GM23248 (cell line): ENCODE measurements at regions not wholly inside any gene's neighbourhood (a gene's known extent, or its start where the extent isn't known, plus 50 kb on each side); places are given as distances from the start of the nearest gene placed in this dataset.

Experiments
- DNase-seq: peaks from one replicate; pipeline ENCODE4 v3.0.0-alpha.2; 2015
- H2AFZ ChIP-seq: fragments of 200-600 bp; sonication (generic); 2 replicates; pipeline ENCODE4 v1.6.1; 2016; ENCODE audit warnings: antibody characterized with exemption
- H3F3A ChIP-seq: fragments of 200-600 bp; sonication (generic); 2 replicates; pipeline ENCODE4 v1.6.1; 2016; ENCODE audit warnings: mild to moderate bottlenecking, antibody characterized with exemption, mixed run types; ENCODE audit not compliant: insufficient read depth
- H3K27ac ChIP-seq: fragments of 200-600 bp; sonication (generic); 2 replicates; pipeline ENCODE4 v1.5.1; 2016; ENCODE audit warnings: mild to moderate bottlenecking
- H3K27me3 ChIP-seq: fragments of 200-600 bp; sonication (generic); replicated peaks from 2 replicates; pipeline ENCODE4 v1.6.1; 2016; ENCODE audit warnings: mild to moderate bottlenecking; ENCODE audit not compliant: insufficient read depth
- H3K36me3 ChIP-seq: fragments of 200-600 bp; sonication (generic); 2 replicates; pipeline ENCODE4 v1.6.1; 2016; ENCODE audit warnings: low read depth, mild to moderate bottlenecking
- H3K4me1 ChIP-seq: fragments of 200-600 bp; sonication (generic); 2 replicates; pipeline ENCODE4 v1.6.1; 2016; ENCODE audit warnings: mild to moderate bottlenecking; ENCODE audit not compliant: insufficient read depth
- H3K4me2 ChIP-seq: fragments of 200-600 bp; sonication (generic); one replicate; pipeline ENCODE4 v1.6.1; 2016; ENCODE audit warnings: mild to moderate bottlenecking; ENCODE audit not compliant: unreplicated experiment
- H3K4me3 ChIP-seq: fragments of 200-600 bp; sonication (generic); 2 replicates; pipeline ENCODE4 v1.5.1; 2016; ENCODE audit warnings: mild to moderate bottlenecking
- H3K79me2 ChIP-seq: fragments of 200-600 bp; sonication (generic); 2 replicates; pipeline ENCODE4 v1.6.1; 2016; ENCODE audit warnings: mild to moderate bottlenecking; ENCODE audit not compliant: insufficient read depth
- H3K9ac ChIP-seq: fragments of 200-600 bp; sonication (generic); 2 replicates; pipeline ENCODE4 v1.6.1; 2016; ENCODE audit warnings: mild to moderate bottlenecking
- H3K9me2 ChIP-seq: fragments of 200-600 bp; sonication (generic); 2 replicates; pipeline ENCODE4 v1.6.1; 2016; ENCODE audit warnings: mixed run types, mild to moderate bottlenecking, moderate library complexity; ENCODE audit not compliant: insufficient read depth
- H3K9me3 ChIP-seq: fragments of 200-600 bp; sonication (generic); one replicate; pipeline ENCODE4 v1.6.1; 2017; ENCODE audit warnings: low read depth
- H4K20me1 ChIP-seq: fragments of 200-600 bp; sonication (generic); 2 replicates; pipeline ENCODE4 v1.6.0; 2016; ENCODE audit not compliant: insufficient read depth
- EZH2 ChIP-seq: fragments of 200-600 bp; sonication (generic); IDR thresholded peaks from 2 replicates; pipeline ENCODE4 v1.6.1; 2018; ENCODE audit warnings: antibody characterized with exemption, mild to moderate bottlenecking; ENCODE audit not compliant: insufficient read depth, poor library complexity, severe bottlenecking
- EZH2phosphoT487 ChIP-seq: fragments of 200-600 bp; sonication (generic); IDR thresholded peaks from 2 replicates; pipeline ENCODE4 v1.6.1; 2018; ENCODE audit warnings: antibody characterized with exemption, moderate library complexity, mild to moderate bottlenecking, low read depth; ENCODE audit not compliant: insufficient read depth
- WGBS, 2 experiments: methylation state at CpG; one replicate each; pipeline ENCODE4 v1.1.6; 2015 to 2017; ENCODE audit warnings: low lambda C conversion rate in 2 of 2, low coverage in 1 of 2; ENCODE audit errors: missing lambda C conversion rate in 2 of 2; 5-methylcytosine and 5-hydroxymethylcytosine counted together
- in situ Hi-C: fragments of 300-500 bp; cut with MboI; formaldehyde crosslinking; loops from 2 replicates; pipeline ENCODE4 v1.15.0; 2020

GRCh38 chr9:107648153-107648715, 158.7 kb upstream of the KLF4 start:
- no peaks in the 10 kb centered on the region for H3K9me3 ChIP-seq
- H3K4me2 ChIP-seq: no peak overlapping the region
- H3K36me3 ChIP-seq: no peaks in the 10 kb centered on the region
- H2AFZ ChIP-seq: 0 out of 2 replicates have a peak overlapping the region, but pooled peaks have one; percentile 10
- H3K9me2 ChIP-seq: no peaks in the 10 kb centered on the region
- TF ChIP-seq EZH2: no peak
- TF ChIP-seq EZH2phosphoT487: no peak
- in situ Hi-C loops: loop anchor here (25.0 kb wide), 1 partner anchor 914 kb away; no protein-coding TSS in a partner anchor
- H3K4me1 ChIP-seq: peaks cover 16% of the 10 kb centered on the region
- no peak overlapping the region for H3K4me3 ChIP-seq
- H3K27ac ChIP-seq: no peak overlapping the region
- 13 to 16% methylated on average over 12 of the region's 12 CpGs for WGBS, 2 experiments
- H3K9ac ChIP-seq: no peak overlapping the region
- peak; percentile 52 for DNase-seq
- no peaks in the 10 kb centered on the region for H4K20me1 ChIP-seq
- H3K79me2 ChIP-seq: no peaks in the 10 kb centered on the region
- no peaks in the 10 kb centered on the region for H3K27me3 ChIP-seq
- peaks cover 10% of the 10 kb centered on the region for H3F3A ChIP-seq

- DNase-seq: no peak
- no peak overlapping the region for H3K27ac ChIP-seq
- no peaks in the 10 kb centered on the region for H3K36me3 ChIP-seq
- H3K9me2 ChIP-seq: no peaks in the 10 kb centered on the region
- H4K20me1 ChIP-seq: no peaks in the 10 kb centered on the region
- H3F3A ChIP-seq: peaks cover 10% of the 10 kb centered on the region
- no peak overlapping the region for H3K9ac ChIP-seq
- no peaks in the 10 kb centered on the region for H3K9me3 ChIP-seq
- WGBS, 2 experiments: 37 to 42% methylated on average over 5 of the region's 5 CpGs
- H3K4me3 ChIP-seq: no peak overlapping the region
- peaks cover 16% of the 10 kb centered on the region for H3K4me1 ChIP-seq
- H3K27me3 ChIP-seq: no peaks in the 10 kb centered on the region
- no peak overlapping the region for H3K4me2 ChIP-seq
- TF ChIP-seq EZH2 (no peak), EZH2phosphoT487 (no peak)
- in situ Hi-C loops: loop anchor here (25.0 kb wide), 1 partner anchor 915 kb away; no protein-coding TSS in a partner anchor
- no peaks in the 10 kb centered on the region for H3K79me2 ChIP-seq
- H2AFZ ChIP-seq: no peak overlapping the region
These were observed 158.0 kb upstream of the KLF4 start for GRCh38 chr9:107647611-107648010.

GRCh38 chr9:107647141-107647540, 157.6 kb upstream of the KLF4 start:
- no peak overlapping the region for H3K9ac ChIP-seq
- no peaks in the 10 kb centered on the region for H3K27me3 ChIP-seq
- peaks cover 10% of the 10 kb centered on the region for H3F3A ChIP-seq
- DNase-seq: no peak
- no peaks in the 10 kb centered on the region for H3K9me2 ChIP-seq
- TF ChIP-seq EZH2phosphoT487 (no peak), EZH2 (no peak)
- WGBS, 2 experiments: 17 to 33% methylated on average over 1 of the region's 1 CpG
- no peaks in the 10 kb centered on the region for H3K79me2 ChIP-seq
- H3K4me3 ChIP-seq: no peak overlapping the region
- no peak overlapping the region for H3K4me2 ChIP-seq
- no peaks in the 10 kb centered on the region for H3K36me3 ChIP-seq
- H2AFZ ChIP-seq: no peak overlapping the region
- in situ Hi-C loops: loop anchor here (25.0 kb wide), 1 partner anchor 915 kb away; no protein-coding TSS in a partner anchor
- H4K20me1 ChIP-seq: no peaks in the 10 kb centered on the region
- no peaks in the 10 kb centered on the region for H3K9me3 ChIP-seq
- no peak overlapping the region for H3K27ac ChIP-seq
- H3K4me1 ChIP-seq: peaks cover 16% of the 10 kb centered on the region

GRCh38 chr9:107645464-107645833, 155.9 kb upstream of the KLF4 start:
- H3K27ac ChIP-seq: no peak overlapping the region
- H3K9ac ChIP-seq: no peak overlapping the region
- no peak for DNase-seq
- no peaks in the 10 kb centered on the region for H3K79me2 ChIP-seq
- no peaks in the 10 kb centered on the region for H4K20me1 ChIP-seq
- H3K27me3 ChIP-seq: no peaks in the 10 kb centered on the region
- H3K36me3 ChIP-seq: no peaks in the 10 kb centered on the region
- 86 to 89% methylated on average over 1 of the region's 1 CpG for WGBS, 2 experiments
- no peaks in the 10 kb centered on the region for H3K9me2 ChIP-seq
- in situ Hi-C loops: loop anchor here (25.0 kb wide), 1 partner anchor 917 kb away; no protein-coding TSS in a partner anchor
- no peak overlapping the region for H3K4me3 ChIP-seq
- no peak overlapping the region for H2AFZ ChIP-seq
- no peak for TF ChIP-seq EZH2phosphoT487
- TF ChIP-seq EZH2: no peak
- no peaks in the 10 kb centered on the region for H3K9me3 ChIP-seq
- H3K4me2 ChIP-seq: no peak overlapping the region
- peaks cover 12% of the 10 kb centered on the region for H3K4me1 ChIP-seq
- H3F3A ChIP-seq: peaks cover 7% of the 10 kb centered on the region
